Heart left ventricle (tissue), 13 donors: ENCODE measurements at regions not wholly inside any gene's neighbourhood (a gene's known extent, or its start where the extent isn't known, plus 50 kb on each side); places are given as distances from the start of the nearest gene placed in this dataset.

Experiments
- CTCF ChIP-seq, 12 donors: fragments of 200-600 bp; sonication (generic) in 4 of 12; IDR thresholded peaks; one replicate each; pipeline versions ENCODE4 v1.5.0 to v1.8.0; 2018 to 2022; ENCODE audit warnings: antibody characterized with exemption in 12 of 12, mild to moderate bottlenecking in 5 of 12
- POLR2A ChIP-seq, 2 donors: fragments of 450-650 bp; IDR thresholded peaks; one replicate each; pipeline ENCODE4 v1.6.1; 2017; ENCODE audit warnings: antibody characterized with exemption in 2 of 2, mild to moderate bottlenecking in 2 of 2, moderate library complexity in 2 of 2
- donor health status: ischemic (EF 13 %, LVEDD 7.1; RV severe dilation, severe dysfunction).
- donor health status: DM: no; HTN: yes; CAD: no.
- donor health status: DM: no; HTN: no; CAD: no.
- donor health status: ischemic (EF 25% LVEDD 6.9; RV normal size, moderate dysfunction).
- donor health status: ischemic (EF 25% LVEDD 5.7; RV mildly dilated, moderate dysfunction).
- donor health status: ischemic (EF 35%, LVEDD 5.7; RV mildly dilated, moderate dysfunction).
- donor health status: nonischemic (EF 11% LVEDD 7.7; RV severe dilation, severe dysfunction).
- donor health status: DM: yes; HTN: yes; CAD: no.
- donor health status: PGD.
- donor health status: ischemic (EF 29% LVEDD 5.4; RV normal size, mild dysfunction).
- donor health status: nonischemic (EF 23%, LVEDD 6.1; RV moderate dilation, normal function).

GRCh38 chr6:131470534-131470933, 102.5 kb upstream of the ARG1 start:
- no peak for TF ChIP-seq CTCF (IDR thresholded peaks at IDR 0.05)
- no peak for TF ChIP-seq POLR2A (IDR thresholded peaks at IDR 0.05)
